HUES48 (cell line): ENCODE measurements at regions not wholly inside any gene's neighbourhood (a gene's known extent, or its start where the extent isn't known, plus 50 kb on each side); places are given as distances from the start of the nearest gene placed in this dataset.

Experiments
- H3K27ac ChIP-seq: one replicate; pipeline ENCODE4 v1.7.0; 2013; ENCODE audit warnings: low read depth, low read length, inconsistent platforms
- H3K27me3 ChIP-seq: 2 replicates; pipeline ENCODE4 v1.6.1; 2013; ENCODE audit warnings: mild to moderate bottlenecking, low read length; ENCODE audit not compliant: control insufficient read depth, insufficient read depth
- H3K36me3 ChIP-seq: 2 replicates; pipeline ENCODE4 v1.6.1; 2013; ENCODE audit warnings: low read length; ENCODE audit not compliant: control insufficient read depth, insufficient read depth
- H3K4me1 ChIP-seq: 2 replicates; pipeline ENCODE4 v1.6.1; 2013; ENCODE audit warnings: mild to moderate bottlenecking, low read length; ENCODE audit not compliant: control insufficient read depth, insufficient read depth
- H3K4me3 ChIP-seq: 2 replicates; pipeline ENCODE4 v1.5.1; 2013; ENCODE audit warnings: mild to moderate bottlenecking, low read depth, low read length
- H3K9ac ChIP-seq: 2 replicates; pipeline ENCODE4 v1.6.1; 2013; ENCODE audit warnings: mild to moderate bottlenecking, low read depth, low read length, moderate library complexity
- H3K9me3 ChIP-seq: 2 replicates; pipeline ENCODE4 v1.6.1; 2013; ENCODE audit warnings: low read length; ENCODE audit not compliant: control insufficient read depth, insufficient read depth

- H3K4me1 ChIP-seq = no peaks in the 10 kb centered on the region
- no peaks in the 10 kb centered on the region for H3K36me3 ChIP-seq
- no peak overlapping the region for H3K9ac ChIP-seq
- no peaks in the 10 kb centered on the region for H3K9me3 ChIP-seq
- H3K27ac ChIP-seq = no peak overlapping the region
- H3K4me3 ChIP-seq = no peak overlapping the region
- no peaks in the 10 kb centered on the region for H3K27me3 ChIP-seq
Measured at GRCh38 chr5:33241802-33242201, 199.0 kb upstream of the TARS1 start.

- H3K36me3 ChIP-seq = no peaks in the 10 kb centered on the region
- no peaks in the 10 kb centered on the region for H3K4me1 ChIP-seq
- no peaks in the 10 kb centered on the region for H3K9me3 ChIP-seq
- no peak overlapping the region for H3K27ac ChIP-seq
- H3K27me3 ChIP-seq = no peaks in the 10 kb centered on the region
- no peak overlapping the region for H3K9ac ChIP-seq
- H3K4me3 ChIP-seq = no peak overlapping the region
Measured at GRCh38 chr5:33242277-33242676, 198.5 kb upstream of the TARS1 start.

- no peaks in the 10 kb centered on the region for H3K36me3 ChIP-seq
- no peak overlapping the region for H3K9ac ChIP-seq
- no peaks in the 10 kb centered on the region for H3K27me3 ChIP-seq
- H3K27ac ChIP-seq = no peak overlapping the region
- H3K9me3 ChIP-seq = no peaks in the 10 kb centered on the region
- no peaks in the 10 kb centered on the region for H3K4me1 ChIP-seq
- H3K4me3 ChIP-seq = no peak overlapping the region
Measured at GRCh38 chr5:33244441-33245150, 196.2 kb upstream of the TARS1 start.

- H3K9me3 ChIP-seq = no peaks in the 10 kb centered on the region
- H3K9ac ChIP-seq = no peak overlapping the region
- H3K4me3 ChIP-seq = no peak overlapping the region
- no peaks in the 10 kb centered on the region for H3K27me3 ChIP-seq
- no peaks in the 10 kb centered on the region for H3K4me1 ChIP-seq
- H3K36me3 ChIP-seq = no peaks in the 10 kb centered on the region
- H3K27ac ChIP-seq = no peak overlapping the region
Measured at GRCh38 chr5:33254579-33254978, 186.2 kb upstream of the TARS1 start.

GRCh38 chr5:33257807-33258429 lies 182.8 kb upstream of the TARS1 start:
- H3K4me1 ChIP-seq = no peaks in the 10 kb centered on the region

GRCh38 chr5:33258553-33258952 lies 182.2 kb upstream of the TARS1 start:
- no peak overlapping the region for H3K27ac ChIP-seq
- no peaks in the 10 kb centered on the region for H3K4me1 ChIP-seq
- no peaks in the 10 kb centered on the region for H3K27me3 ChIP-seq
- H3K36me3 ChIP-seq = no peaks in the 10 kb centered on the region
- H3K4me3 ChIP-seq = no peak overlapping the region
- H3K9me3 ChIP-seq = no peaks in the 10 kb centered on the region
- no peak overlapping the region for H3K9ac ChIP-seq

More at GRCh38 chr5:33257807-33258429, 182.8 kb upstream of the TARS1 start:
- Histone ChIP-seq H3K27me3 (no peaks in the 10 kb centered on the region), H3K27ac (no peak overlapping the region), H3K9me3 (no peaks in the 10 kb centered on the region), H3K36me3 (no peaks in the 10 kb centered on the region), H3K4me3 (no peak overlapping the region), H3K9ac (no peak overlapping the region)

- Histone ChIP-seq H3K9me3 (no peaks in the 10 kb centered on the region), H3K27ac (no peak overlapping the region), H3K36me3 (no peaks in the 10 kb centered on the region), H3K4me1 (no peaks in the 10 kb centered on the region), H3K9ac (no peak overlapping the region), H3K4me3 (no peak overlapping the region), H3K27me3 (no peaks in the 10 kb centered on the region)
Measured at GRCh38 chr5:33260098-33260497, 180.7 kb upstream of the TARS1 start.

- Histone ChIP-seq H3K27me3 (no peaks in the 10 kb centered on the region), H3K27ac (no peak overlapping the region), H3K4me1 (no peaks in the 10 kb centered on the region), H3K36me3 (no peaks in the 10 kb centered on the region), H3K9me3 (no peaks in the 10 kb centered on the region), H3K9ac (no peak overlapping the region), H3K4me3 (no peak overlapping the region)
Measured at GRCh38 chr5:33261305-33261704, 179.5 kb upstream of the TARS1 start.

GRCh38 chr5:33261747-33262146 lies 179.0 kb upstream of the TARS1 start:
- no peaks in the 10 kb centered on the region for H3K9me3 ChIP-seq
- no peaks in the 10 kb centered on the region for H3K36me3 ChIP-seq
- no peaks in the 10 kb centered on the region for H3K4me1 ChIP-seq
- H3K9ac ChIP-seq = no peak overlapping the region
- no peaks in the 10 kb centered on the region for H3K27me3 ChIP-seq
- H3K4me3 ChIP-seq = no peak overlapping the region
- no peak overlapping the region for H3K27ac ChIP-seq

- Histone ChIP-seq H3K9ac (no peak overlapping the region), H3K4me1 (no peaks in the 10 kb centered on the region), H3K27me3 (no peaks in the 10 kb centered on the region), H3K36me3 (no peaks in the 10 kb centered on the region), H3K9me3 (no peaks in the 10 kb centered on the region), H3K27ac (no peak overlapping the region), H3K4me3 (no peak overlapping the region)
Measured at GRCh38 chr5:33267801-33268200, 173.0 kb upstream of the TARS1 start.

- Histone ChIP-seq H3K9me3 (no peaks in the 10 kb centered on the region), H3K9ac (no peak overlapping the region), H3K4me3 (no peak overlapping the region), H3K27ac (no peak overlapping the region), H3K4me1 (no peaks in the 10 kb centered on the region), H3K36me3 (no peaks in the 10 kb centered on the region), H3K27me3 (no peaks in the 10 kb centered on the region)
Measured at GRCh38 chr5:33268374-33268773, 172.4 kb upstream of the TARS1 start.
